Fibroblast of lung (primary cell): ENCODE measurements at regions not wholly inside any gene's neighbourhood (a gene's known extent, or its start where the extent isn't known, plus 50 kb on each side); places are given as distances from the start of the nearest gene placed in this dataset.

Experiments used
- EZH2 ChIP-seq: IDR thresholded peaks from 2 replicates; pipeline ENCODE4 v1.5.1; 2012; ENCODE audit warnings: low read length, control low read depth, mild to moderate bottlenecking; ENCODE audit errors: missing control alignments
- TF ChIP-seq, protein P1 (sequence below), 2 donors: IDR thresholded peaks in 1 of 2; conservative IDR thresholded peaks in 1 of 2; 1 replicate in 1 of 2; 2 replicates in 1 of 2; pipeline ENCODE4 v1.5.1; 2011 to 2012; ENCODE audit warnings: low read length in 2 of 2, control low read depth in 1 of 2, inconsistent platforms in 1 of 2, low read depth in 1 of 2, mild to moderate bottlenecking in 1 of 2

DNA sequence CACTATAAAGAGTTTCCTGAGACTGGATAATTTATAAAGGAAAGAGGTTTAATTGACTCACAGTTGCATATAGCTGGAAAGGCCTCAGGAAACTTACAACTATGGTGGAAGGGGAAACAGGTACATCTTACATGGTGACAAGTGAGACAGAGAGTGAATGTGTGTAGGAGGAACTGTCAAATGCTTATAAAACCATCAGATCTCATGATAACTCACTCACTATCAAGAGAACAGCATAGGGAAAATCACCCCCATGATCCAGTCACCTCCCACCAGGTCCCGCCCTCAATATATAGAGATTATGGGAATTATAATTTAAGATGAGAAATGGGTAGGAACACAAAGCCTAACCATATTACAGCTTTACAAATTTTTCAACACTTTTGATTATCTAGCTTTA lies 266.0 kb downstream of the DTHD1 start:
- TF ChIP-seq, protein P1, sequence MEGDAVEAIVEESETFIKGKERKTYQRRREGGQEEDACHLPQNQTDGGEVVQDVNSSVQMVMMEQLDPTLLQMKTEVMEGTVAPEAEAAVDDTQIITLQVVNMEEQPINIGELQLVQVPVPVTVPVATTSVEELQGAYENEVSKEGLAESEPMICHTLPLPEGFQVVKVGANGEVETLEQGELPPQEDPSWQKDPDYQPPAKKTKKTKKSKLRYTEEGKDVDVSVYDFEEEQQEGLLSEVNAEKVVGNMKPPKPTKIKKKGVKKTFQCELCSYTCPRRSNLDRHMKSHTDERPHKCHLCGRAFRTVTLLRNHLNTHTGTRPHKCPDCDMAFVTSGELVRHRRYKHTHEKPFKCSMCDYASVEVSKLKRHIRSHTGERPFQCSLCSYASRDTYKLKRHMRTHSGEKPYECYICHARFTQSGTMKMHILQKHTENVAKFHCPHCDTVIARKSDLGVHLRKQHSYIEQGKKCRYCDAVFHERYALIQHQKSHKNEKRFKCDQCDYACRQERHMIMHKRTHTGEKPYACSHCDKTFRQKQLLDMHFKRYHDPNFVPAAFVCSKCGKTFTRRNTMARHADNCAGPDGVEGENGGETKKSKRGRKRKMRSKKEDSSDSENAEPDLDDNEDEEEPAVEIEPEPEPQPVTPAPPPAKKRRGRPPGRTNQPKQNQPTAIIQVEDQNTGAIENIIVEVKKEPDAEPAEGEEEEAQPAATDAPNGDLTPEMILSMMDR (conservative IDR thresholded peaks at IDR 0.05 in 1 of 2, IDR thresholded peaks at IDR 0.05 in 1 of 2; ENCODE audit: low read depth in 1 of 2, low read length in 2 of 2) = no peak
- TF ChIP-seq EZH2 = no peak
